ENCODE measurements at regions not wholly inside any gene's neighbourhood (a gene's known extent, or its start where the extent isn't known, plus 50 kb on each side); places are given as distances from the start of the nearest gene placed in this dataset.

GRCh38 chr5:110239786-110240185, 486.7 kb downstream of the TMEM232 start:
- POLR2A ChIA-PET: no interaction called here
- no peak for DNase-seq (ENCODE audit: low read depth, low spot score)
- H3K27me3 ChIP-seq (ENCODE audit: insufficient read depth, low read length): no peaks in the 10 kb centered on the region

GRCh38 chr5:110242950-110243349, 483.5 kb downstream of the TMEM232 start:
- no peak overlapping the region for H2AFZ ChIP-seq (ENCODE audit: low read depth, low read length, poor library complexity, severe bottlenecking)
- H3K27ac ChIP-seq (ENCODE audit: low read depth, low read length): no peak overlapping the region
- no peak overlapping the region for H3K9ac ChIP-seq (ENCODE audit: low read length)
- H3K36me3 ChIP-seq (ENCODE audit: control insufficient read depth in 1 of 2, insufficient read depth in 2 of 2, low read length in 2 of 2): no peaks in the 10 kb centered on the region
- no peak for TF ChIP-seq CBX3 (IDR thresholded peaks at IDR 0.05; ENCODE audit: low read depth)
- TF ChIP-seq CTCF (IDR thresholded peaks at IDR 0.05 in 2 of 3, conservative IDR thresholded peaks at IDR 0.05 in 1 of 3; ENCODE audit: borderline replicate concordance in 1 of 3, insufficient read depth in 1 of 3, low read depth in 2 of 3, low read length in 2 of 3): no peak
- no peak for TF ChIP-seq POLR2A (IDR thresholded peaks at IDR 0.05; ENCODE audit: borderline replicate concordance, extremely low read depth, insufficient read depth, insufficient read length)
- no peak for TF ChIP-seq RAD21 (IDR thresholded peaks at IDR 0.05; ENCODE audit: low read depth)
- no peak for TF ChIP-seq ZNF274 (IDR thresholded peaks at IDR 0.05; ENCODE audit: low read depth, low read length)
- TF ChIP-seq REST (IDR thresholded peaks at IDR 0.05; ENCODE audit: low read depth): no peak
- TF ChIP-seq SP1 (IDR thresholded peaks at IDR 0.05; ENCODE audit: low read depth): no peak
- no peak for TF ChIP-seq FOSL1 (IDR thresholded peaks at IDR 0.05; ENCODE audit: low read depth)
- no peak for TF ChIP-seq JUND (IDR thresholded peaks at IDR 0.05)
- BruUV-seq (replicated peaks): no TSS peak
- H3K9me2 ChIP-seq (ENCODE audit: insufficient read depth): no peaks in the 10 kb centered on the region
- no peak overlapping the region for H3K4me3 ChIP-seq (replicated peaks in 1 of 2; ENCODE audit: low read depth in 1 of 2, low read length in 2 of 2)
- no peaks in the 10 kb centered on the region for H3K27me3 ChIP-seq (ENCODE audit: insufficient read depth, low read length)
- intact Hi-C loops (cut with micrococcal nuclease): no loop called here
- no peak overlapping the region for H3K4me2 ChIP-seq (ENCODE audit: low read length)
- H4K20me1 ChIP-seq (ENCODE audit: insufficient read depth): no peaks in the 10 kb centered on the region
- ChIA-PET POLR2A (no interaction called here), CTCF (no interaction called here), RAD21 (ENCODE audit: low non-redundant PET in 1 of 2, low total read pairs in 2 of 2, uncharacterized antibody in 2 of 2, unreplicated experiment in 2 of 2) (no interaction called here)
- no peaks in the 10 kb centered on the region for H3K9me3 ChIP-seq (ENCODE audit: control insufficient read depth in 1 of 2, insufficient read depth in 1 of 2, low read depth in 1 of 2, low read length in 2 of 2)
- ATAC-seq (no peak), DNase-seq (ENCODE audit: low read depth, low spot score) (no peak)
- H3K79me2 ChIP-seq (ENCODE audit: insufficient read depth, low read length): no peaks in the 10 kb centered on the region
- no peaks in the 10 kb centered on the region for H3K4me1 ChIP-seq (ENCODE audit: control insufficient read depth in 1 of 2, insufficient read depth in 2 of 2, low read length in 2 of 2)

More at GRCh38 chr5:110239786-110240185, 486.7 kb downstream of the TMEM232 start:
- Histone ChIP-seq H4K20me1 (ENCODE audit: insufficient read depth) (no peaks in the 10 kb centered on the region), H3K36me3 (ENCODE audit: control insufficient read depth in 1 of 2, insufficient read depth in 2 of 2, low read length in 2 of 2) (no peaks in the 10 kb centered on the region), H2AFZ (ENCODE audit: low read depth, low read length, poor library complexity, severe bottlenecking) (no peak overlapping the region), H3K9ac (ENCODE audit: low read length) (no peak overlapping the region), H3K79me2 (ENCODE audit: insufficient read depth, low read length) (no peaks in the 10 kb centered on the region), H3K9me3 (ENCODE audit: control insufficient read depth in 1 of 2, insufficient read depth in 1 of 2, low read depth in 1 of 2, low read length in 2 of 2) (no peaks in the 10 kb centered on the region), H3K4me1 (ENCODE audit: control insufficient read depth in 1 of 2, insufficient read depth in 2 of 2, low read length in 2 of 2) (no peaks in the 10 kb centered on the region), H3K9me2 (ENCODE audit: insufficient read depth) (no peaks in the 10 kb centered on the region), H3K4me2 (ENCODE audit: low read length) (no peak overlapping the region), H3K27ac (ENCODE audit: low read depth, low read length) (no peak overlapping the region), H3K4me3 (replicated peaks in 1 of 2; ENCODE audit: low read depth in 1 of 2, low read length in 2 of 2) (no peak overlapping the region)
- no peak for TF ChIP-seq POLR2A (IDR thresholded peaks at IDR 0.05; ENCODE audit: borderline replicate concordance, extremely low read depth, insufficient read depth, insufficient read length)
- no peak for TF ChIP-seq ELF1 (IDR thresholded peaks at IDR 0.05; ENCODE audit: borderline replicate concordance, low read depth)
- TF ChIP-seq POLR2AphosphoS5 (IDR thresholded peaks at IDR 0.05; ENCODE audit: low read depth, low read length): no peak
- TF ChIP-seq ZNF274 (IDR thresholded peaks at IDR 0.05; ENCODE audit: low read depth, low read length): no peak
- RAD21 ChIA-PET (ENCODE audit: low non-redundant PET in 1 of 2, low total read pairs in 2 of 2, uncharacterized antibody in 2 of 2, unreplicated experiment in 2 of 2): no interaction called here
- no TSS peak for BruUV-seq (replicated peaks)
- ATAC-seq: no peak
- CTCF ChIA-PET: no interaction called here
- intact Hi-C loops (cut with micrococcal nuclease): no loop called here
